ENCODE measurements at regions not wholly inside any gene's neighbourhood (a gene's known extent, or its start where the extent isn't known, plus 50 kb on each side); places are given as distances from the start of the nearest gene placed in this dataset.

DNA sequence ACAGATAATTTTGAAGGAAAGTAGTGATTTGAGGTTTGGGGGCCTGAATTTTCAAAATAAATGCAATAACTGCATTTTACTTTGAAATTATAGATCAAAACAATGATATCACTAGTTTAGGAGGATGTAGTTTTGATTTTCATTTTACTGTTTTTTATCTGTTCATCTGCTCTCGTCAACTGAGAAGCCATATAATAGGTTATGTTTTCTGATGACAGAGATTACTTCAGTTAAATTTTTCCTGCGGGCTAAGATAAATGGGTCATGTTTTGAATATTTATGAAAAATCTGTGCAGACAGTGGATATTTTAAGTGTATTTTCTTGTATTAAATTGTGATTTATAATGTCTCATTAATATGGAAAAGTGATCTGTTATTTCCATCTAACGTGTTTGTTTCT is 573.4 kb downstream of the CPS1 start:
- no peak for TF ChIP-seq POLR2A (IDR thresholded peaks at IDR 0.05; ENCODE audit: low read length)
- TF ChIP-seq GATA1 (IDR thresholded peaks at IDR 0.05; ENCODE audit: low read depth, low read length) = no peak
